DMS53 treated with DMSO at 0.1 percent for 48 hours (cell line): ENCODE measurements at regions not wholly inside any gene's neighbourhood (a gene's known extent, or its start where the extent isn't known, plus 50 kb on each side); places are given as distances from the start of the nearest gene placed in this dataset.

Source experiments
- DNase-seq: peaks from one replicate; lab custom pipeline; 2025; ENCODE audit not compliant: unreplicated experiment; lab: John Stamatoyannopoulos, UW

DNA sequence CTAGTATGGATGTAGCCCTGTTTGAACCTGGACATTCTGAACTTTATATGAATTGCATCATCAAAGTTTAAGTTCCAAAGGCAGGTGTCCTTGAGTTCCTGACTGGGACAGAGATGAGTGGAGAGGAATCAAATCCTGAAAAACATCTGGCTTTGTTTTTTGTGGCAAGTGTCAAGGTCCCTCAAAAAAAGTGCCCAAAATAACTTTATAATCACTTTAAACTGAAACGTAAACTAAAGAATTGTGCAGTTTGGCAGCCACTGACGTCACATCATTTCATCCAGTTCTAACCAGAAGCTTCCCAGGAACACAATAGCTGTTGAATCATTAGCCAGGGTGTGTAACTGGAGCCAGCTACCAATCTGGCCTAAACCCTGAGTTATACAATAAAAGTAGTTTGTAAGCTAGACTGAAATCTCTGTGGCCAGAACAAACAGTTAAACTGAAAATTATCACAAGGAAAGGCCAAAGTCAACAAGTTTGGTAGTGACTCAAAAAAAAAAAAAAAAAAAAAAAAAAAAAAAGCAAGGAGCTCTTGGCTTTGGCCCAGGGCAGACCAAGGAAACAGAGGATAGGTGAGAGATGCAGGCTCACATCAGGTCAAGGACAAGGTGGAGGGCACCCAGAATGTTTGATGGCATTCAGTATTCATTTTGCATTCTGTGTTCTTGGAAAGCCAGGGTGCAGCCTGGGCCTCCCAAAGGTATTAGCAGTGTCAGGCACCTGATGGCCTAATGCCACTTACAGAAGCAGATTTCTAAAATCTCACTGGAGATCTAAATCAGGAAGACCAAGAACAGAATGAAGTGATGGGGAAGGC, 74.3 kb downstream of the TNFSF18 start:
- DNase-seq = peak; percentile 86

DNA sequence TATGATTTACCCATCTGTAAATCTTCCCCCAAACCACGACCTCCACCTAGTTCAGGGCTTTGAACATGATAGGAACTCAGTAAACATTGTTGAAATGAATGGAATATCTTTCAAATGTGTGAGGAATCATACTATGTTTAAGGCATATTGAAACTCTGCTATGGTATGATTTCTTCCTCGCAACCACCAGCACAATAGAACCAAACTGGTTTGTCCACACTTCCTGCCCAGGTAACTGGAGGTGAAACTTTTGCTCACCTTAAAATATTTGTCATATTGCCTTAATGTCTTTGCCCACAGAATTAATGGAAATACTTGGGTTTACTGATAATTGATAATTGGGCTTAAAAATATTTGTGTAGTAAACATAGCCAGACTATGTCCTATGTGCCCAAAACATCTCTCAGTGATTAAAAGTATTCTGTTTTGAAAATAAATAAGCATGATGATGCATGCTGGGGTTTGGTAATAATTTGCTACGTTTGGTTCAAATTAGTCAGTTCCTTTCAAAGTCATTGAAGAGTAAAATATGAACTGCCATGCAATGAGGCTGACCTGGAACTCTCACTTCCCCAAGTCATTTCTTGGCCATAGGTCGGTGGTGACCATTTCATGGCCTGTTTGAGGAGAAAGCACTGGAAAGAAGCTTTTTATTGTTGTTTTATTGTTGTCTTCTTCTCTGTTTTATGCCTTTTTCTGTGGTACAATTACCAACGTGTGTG, 73.3 kb downstream of the TNFSF18 start:
- DNase-seq = no peak

DNA sequence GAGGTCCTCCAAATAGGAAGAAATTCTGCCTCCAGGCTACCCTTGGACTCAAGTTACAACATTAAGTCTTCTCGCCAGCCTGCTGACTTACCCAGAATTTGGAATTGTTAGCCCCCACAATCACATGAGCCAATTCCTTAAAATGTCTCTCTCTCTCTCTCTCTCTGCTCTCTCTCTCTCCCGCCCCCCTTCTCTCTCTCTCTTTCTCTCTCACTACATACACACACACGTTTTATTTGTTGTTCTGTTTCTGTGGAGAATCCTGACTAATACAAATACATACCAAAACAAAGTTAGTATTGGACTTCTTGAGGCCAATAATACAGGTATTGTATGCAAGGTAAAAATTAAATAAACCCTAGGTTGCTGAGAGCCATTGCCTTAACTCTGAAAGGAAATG, 72.1 kb downstream of the TNFSF18 start:
- DNase-seq = no peak

DNA sequence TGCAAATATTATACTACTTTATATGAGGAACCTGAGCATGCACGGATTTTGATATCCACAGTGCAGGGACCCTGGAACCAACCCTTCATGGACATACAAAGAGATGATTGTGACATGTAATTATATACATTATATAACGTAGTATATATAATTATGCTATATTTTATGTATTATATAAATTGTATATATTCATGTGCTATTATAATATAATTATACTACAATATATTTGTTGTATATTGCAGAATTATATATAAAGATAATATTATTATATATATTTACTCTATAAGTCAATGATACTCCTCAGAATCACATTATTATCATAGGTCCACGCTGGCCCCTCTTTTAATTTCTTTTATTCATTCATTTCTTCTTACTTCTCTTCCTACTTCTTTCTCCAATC, 70.9 kb downstream of the TNFSF18 start:
- no peak for DNase-seq

DNA sequence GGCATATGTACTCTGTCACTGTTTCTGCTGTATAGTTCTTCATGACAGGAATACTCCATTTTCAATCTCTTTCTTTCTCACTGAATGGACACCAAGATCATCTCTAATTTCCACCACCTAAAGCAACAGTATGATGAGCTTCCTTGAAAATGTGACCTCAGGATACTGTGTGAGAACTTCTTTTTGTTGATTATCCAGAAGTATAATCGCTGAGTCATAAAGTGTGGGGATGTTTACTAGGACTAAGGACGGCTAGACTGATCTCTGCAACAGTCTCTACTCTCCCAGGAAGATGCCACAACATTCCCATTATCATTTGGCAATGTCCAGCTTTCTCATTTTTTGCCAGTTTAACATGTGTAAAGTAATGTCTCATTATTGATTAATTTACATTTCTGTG, 70.3 kb downstream of the TNFSF18 start:
- no peak for DNase-seq

DNA sequence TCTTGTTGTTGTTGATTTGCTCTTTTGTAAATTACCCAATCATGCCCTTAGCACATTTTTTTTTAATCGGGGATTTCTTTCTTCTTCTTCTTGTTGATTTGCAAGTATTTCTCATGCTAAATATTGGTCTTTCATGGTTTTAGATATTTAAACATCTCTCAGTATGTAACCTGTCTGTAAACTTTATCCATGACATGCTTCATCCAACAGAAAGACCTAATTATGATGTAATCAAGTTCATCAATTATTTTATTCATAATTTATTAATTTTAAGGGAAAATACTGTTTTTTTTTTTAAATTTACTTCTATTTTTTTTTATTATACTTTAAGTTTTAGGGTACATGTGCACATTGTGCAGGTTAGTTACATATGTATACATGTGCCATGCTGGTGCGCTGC, 69.8 kb downstream of the TNFSF18 start:
- DNase-seq = no peak
